ENCODE measurements at regions not wholly inside any gene's neighbourhood (a gene's known extent, or its start where the extent isn't known, plus 50 kb on each side); places are given as distances from the start of the nearest gene placed in this dataset.

DNA sequence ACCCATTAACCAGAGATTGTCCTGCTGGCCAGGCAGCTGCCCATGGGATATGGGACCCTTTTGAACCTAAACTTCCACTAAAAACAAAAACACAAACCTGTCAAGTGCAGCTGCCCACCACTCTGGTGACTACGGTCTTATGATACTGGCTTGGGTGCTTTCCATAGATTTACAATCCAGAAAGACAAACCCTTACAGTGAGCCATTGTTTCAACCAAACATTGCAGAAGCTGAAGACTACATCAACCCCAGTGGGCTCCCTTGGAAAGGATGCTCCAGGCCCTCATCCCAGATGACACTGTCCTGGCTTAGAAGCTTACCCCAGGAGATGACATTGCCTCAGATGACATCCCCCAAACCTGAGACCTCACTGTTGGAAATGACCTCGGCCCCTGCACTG, 56.9 kb upstream of the WNT11 start:
- ATAC-seq: no peak
- no peak overlapping the region for H3K4me3 ChIP-seq (ENCODE audit: low read depth in 2 of 2, low read length in 2 of 2)
- no peaks in the 10 kb centered on the region for H3K9me3 ChIP-seq (ENCODE audit: control insufficient read depth, insufficient read depth, low read depth, low read length)
- no TSS peak for BruUV-seq (replicated peaks)
- H3K4me1 ChIP-seq (ENCODE audit: control insufficient read depth, insufficient read depth, low read length): no peaks in the 10 kb centered on the region
- no peak overlapping the region for H3K27ac ChIP-seq (ENCODE audit: low read length)
- TF ChIP-seq TCF7L2 (IDR thresholded peaks at IDR 0.05; ENCODE audit: low read depth, low read length) (no peak), SIN3A (IDR thresholded peaks at IDR 0.05; ENCODE audit: borderline replicate concordance, insufficient read depth, low read depth, low read length) (no peak), POLR2AphosphoS5 (IDR thresholded peaks at IDR 0.05; ENCODE audit: low read depth, low read length) (no peak)
- TF ChIP-seq, protein P1, sequence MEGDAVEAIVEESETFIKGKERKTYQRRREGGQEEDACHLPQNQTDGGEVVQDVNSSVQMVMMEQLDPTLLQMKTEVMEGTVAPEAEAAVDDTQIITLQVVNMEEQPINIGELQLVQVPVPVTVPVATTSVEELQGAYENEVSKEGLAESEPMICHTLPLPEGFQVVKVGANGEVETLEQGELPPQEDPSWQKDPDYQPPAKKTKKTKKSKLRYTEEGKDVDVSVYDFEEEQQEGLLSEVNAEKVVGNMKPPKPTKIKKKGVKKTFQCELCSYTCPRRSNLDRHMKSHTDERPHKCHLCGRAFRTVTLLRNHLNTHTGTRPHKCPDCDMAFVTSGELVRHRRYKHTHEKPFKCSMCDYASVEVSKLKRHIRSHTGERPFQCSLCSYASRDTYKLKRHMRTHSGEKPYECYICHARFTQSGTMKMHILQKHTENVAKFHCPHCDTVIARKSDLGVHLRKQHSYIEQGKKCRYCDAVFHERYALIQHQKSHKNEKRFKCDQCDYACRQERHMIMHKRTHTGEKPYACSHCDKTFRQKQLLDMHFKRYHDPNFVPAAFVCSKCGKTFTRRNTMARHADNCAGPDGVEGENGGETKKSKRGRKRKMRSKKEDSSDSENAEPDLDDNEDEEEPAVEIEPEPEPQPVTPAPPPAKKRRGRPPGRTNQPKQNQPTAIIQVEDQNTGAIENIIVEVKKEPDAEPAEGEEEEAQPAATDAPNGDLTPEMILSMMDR (IDR thresholded peaks at IDR 0.05): no peak
- TF ChIP-seq, protein P2, sequence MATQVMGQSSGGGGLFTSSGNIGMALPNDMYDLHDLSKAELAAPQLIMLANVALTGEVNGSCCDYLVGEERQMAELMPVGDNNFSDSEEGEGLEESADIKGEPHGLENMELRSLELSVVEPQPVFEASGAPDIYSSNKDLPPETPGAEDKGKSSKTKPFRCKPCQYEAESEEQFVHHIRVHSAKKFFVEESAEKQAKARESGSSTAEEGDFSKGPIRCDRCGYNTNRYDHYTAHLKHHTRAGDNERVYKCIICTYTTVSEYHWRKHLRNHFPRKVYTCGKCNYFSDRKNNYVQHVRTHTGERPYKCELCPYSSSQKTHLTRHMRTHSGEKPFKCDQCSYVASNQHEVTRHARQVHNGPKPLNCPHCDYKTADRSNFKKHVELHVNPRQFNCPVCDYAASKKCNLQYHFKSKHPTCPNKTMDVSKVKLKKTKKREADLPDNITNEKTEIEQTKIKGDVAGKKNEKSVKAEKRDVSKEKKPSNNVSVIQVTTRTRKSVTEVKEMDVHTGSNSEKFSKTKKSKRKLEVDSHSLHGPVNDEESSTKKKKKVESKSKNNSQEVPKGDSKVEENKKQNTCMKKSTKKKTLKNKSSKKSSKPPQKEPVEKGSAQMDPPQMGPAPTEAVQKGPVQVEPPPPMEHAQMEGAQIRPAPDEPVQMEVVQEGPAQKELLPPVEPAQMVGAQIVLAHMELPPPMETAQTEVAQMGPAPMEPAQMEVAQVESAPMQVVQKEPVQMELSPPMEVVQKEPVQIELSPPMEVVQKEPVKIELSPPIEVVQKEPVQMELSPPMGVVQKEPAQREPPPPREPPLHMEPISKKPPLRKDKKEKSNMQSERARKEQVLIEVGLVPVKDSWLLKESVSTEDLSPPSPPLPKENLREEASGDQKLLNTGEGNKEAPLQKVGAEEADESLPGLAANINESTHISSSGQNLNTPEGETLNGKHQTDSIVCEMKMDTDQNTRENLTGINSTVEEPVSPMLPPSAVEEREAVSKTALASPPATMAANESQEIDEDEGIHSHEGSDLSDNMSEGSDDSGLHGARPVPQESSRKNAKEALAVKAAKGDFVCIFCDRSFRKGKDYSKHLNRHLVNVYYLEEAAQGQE (IDR thresholded peaks at IDR 0.05; ENCODE audit: insufficient read depth in 1 of 2, low read depth in 2 of 2, low read length in 1 of 2): no peak
- in situ Hi-C loops (cut with HindIII; ENCODE audit: low pct_unique_long_range_greater_than_20kb, low sequenced_read_pairs): no loop called here
- DNase-seq (ENCODE audit: low read depth, low spot score): no peak
- H3K36me3 ChIP-seq (ENCODE audit: control insufficient read depth, insufficient read depth, low read length): no peaks in the 10 kb centered on the region
- H3K27me3 ChIP-seq (ENCODE audit: control insufficient read depth, insufficient read depth, low read length): peaks cover 8% of the 10 kb centered on the region
- intact Hi-C loops (cut with micrococcal nuclease; ENCODE audit: unreplicated experiment): no loop called here
- ChIA-PET POLR2A (no interaction called here), CTCF (interaction anchor here (0.6 kb wide), 1 partner anchor 291 kb away, joined by 3 read pairs; no protein-coding TSS in a partner anchor)

DNA sequence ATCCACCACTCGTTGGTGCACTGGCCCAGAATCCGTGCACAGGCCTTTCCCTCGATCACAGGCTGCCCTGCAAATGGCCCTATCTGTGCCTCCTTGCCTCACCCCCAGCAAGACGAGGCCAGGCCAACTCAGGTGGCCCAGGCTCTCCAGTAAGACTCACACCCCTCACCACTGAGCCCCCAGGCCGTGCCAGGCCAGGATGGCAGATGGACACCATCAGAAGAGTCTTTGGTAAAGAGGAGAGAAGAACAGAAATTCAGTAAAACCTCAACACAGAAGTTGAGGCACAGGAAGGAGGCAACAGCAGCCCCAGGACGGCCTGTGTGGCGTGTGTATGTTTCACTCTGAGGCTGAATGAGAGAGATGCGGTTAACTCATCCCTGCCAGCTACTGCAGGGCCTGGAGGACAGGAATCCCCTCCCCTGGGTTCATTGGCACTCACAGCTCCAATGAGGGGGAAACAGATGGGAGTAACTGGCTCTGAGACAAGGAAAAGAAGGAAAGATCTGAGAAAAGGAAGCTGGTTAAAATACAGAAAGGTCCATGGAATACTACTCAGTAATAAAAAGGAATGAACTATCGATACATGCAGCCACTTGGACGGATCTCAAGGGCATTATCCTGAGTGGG, 54.1 kb upstream of the WNT11 start:
- Histone ChIP-seq H3K27me3 (ENCODE audit: control insufficient read depth, insufficient read depth, low read length) (peaks cover 8% of the 10 kb centered on the region), H3K4me1 (ENCODE audit: control insufficient read depth, insufficient read depth, low read length) (0 out of 2 replicates have a peak, but pooled peaks cover 4% of the 10 kb centered on the region), H3K36me3 (ENCODE audit: control insufficient read depth, insufficient read depth, low read length) (no peaks in the 10 kb centered on the region), H3K9me3 (ENCODE audit: control insufficient read depth, insufficient read depth, low read depth, low read length) (no peaks in the 10 kb centered on the region), H3K27ac (ENCODE audit: low read length) (no peak overlapping the region), H3K4me3 (ENCODE audit: low read depth in 2 of 2, low read length in 2 of 2) (no peak overlapping the region)
- intact Hi-C loops (cut with micrococcal nuclease; ENCODE audit: unreplicated experiment): no loop called here
- POLR2A ChIA-PET: no interaction called here
- TF ChIP-seq SIN3A (IDR thresholded peaks at IDR 0.05; ENCODE audit: borderline replicate concordance, insufficient read depth, low read depth, low read length) (no peak), POLR2AphosphoS5 (IDR thresholded peaks at IDR 0.05; ENCODE audit: low read depth, low read length) (no peak), TCF7L2 (IDR thresholded peaks at IDR 0.05; ENCODE audit: low read depth, low read length) (no peak)
- TF ChIP-seq, protein P2 (IDR thresholded peaks at IDR 0.05; ENCODE audit: insufficient read depth in 1 of 2, low read depth in 2 of 2, low read length in 1 of 2): no peak
- TF ChIP-seq, protein P1 (IDR thresholded peaks at IDR 0.05): no peak
- CTCF ChIA-PET: no interaction called here
- DNase-seq (ENCODE audit: low read depth, low spot score) (no peak), ATAC-seq (no peak)
- BruUV-seq (replicated peaks): no TSS peak
- in situ Hi-C loops (cut with HindIII; ENCODE audit: low pct_unique_long_range_greater_than_20kb, low sequenced_read_pairs): no loop called here
